Posterior vena cava (tissue), 2 donors: ENCODE measurements at regions not wholly inside any gene's neighbourhood (a gene's known extent, or its start where the extent isn't known, plus 50 kb on each side); places are given as distances from the start of the nearest gene placed in this dataset.
"Not testable (repeated sequence)": the region's sequence is repeated elsewhere in the genome, so short reads cannot be mapped to it uniquely, and the experiment has no call there.

Experiments used
- DNase-seq: peaks from one replicate; pipeline ENCODE4 v3.0.0-alpha.2; 2020; ENCODE audit warnings: low spot score
- intact Hi-C, 2 donors: fragments of 100-400 bp; cut with DNase I; formaldehyde crosslinking; loops; one replicate each; pipeline versions ENCODE4 v1.14.1 to v1.14.2; 2022 to 2023
- donor health status: DM: yes; HTN: yes; CAD: no.
- donor health status: DM: yes; HTN: yes; CAD: no.

GRCh38 chr3:23697416-23697815 is 108.3 kb upstream of the UBE2E1 start:
- intact Hi-C loops = no loop called here
- DNase-seq = no peak

GRCh38 chr3:23698652-23699313 is 107.0 kb upstream of the UBE2E1 start:
- intact Hi-C loops = no loop called here

GRCh38 chr3:23700616-23701015 is 105.1 kb upstream of the UBE2E1 start:
- intact Hi-C loops = no loop called here

More at GRCh38 chr3:23698652-23699313, 107.0 kb upstream of the UBE2E1 start:
- no peak for DNase-seq

GRCh38 chr3:23701716-23702597 is 103.8 kb upstream of the UBE2E1 start:
- intact Hi-C loops = loop anchor here in 1 of 2 donors (2.0 kb wide), 1 partner anchor 49 kb away; no protein-coding TSS in a partner anchor
- DNase-seq = no peak

More at GRCh38 chr3:23700616-23701015, 105.1 kb upstream of the UBE2E1 start:
- DNase-seq = no peak

- intact Hi-C loops = no loop called here
- DNase-seq = no peak
Measured at GRCh38 chr3:23704298-23704697, 101.5 kb upstream of the UBE2E1 start.

- intact Hi-C loops = no loop called here
- DNase-seq = no peak
Measured at GRCh38 chr3:23706111-23706510, 99.6 kb upstream of the UBE2E1 start.

- DNase-seq = no peak
- intact Hi-C loops = no loop called here
Measured at GRCh38 chr3:23709987-23710386, 95.8 kb upstream of the UBE2E1 start.

GRCh38 chr3:23710555-23710954 is 95.2 kb upstream of the UBE2E1 start:
- intact Hi-C loops = no loop called here
- DNase-seq = no peak

- DNase-seq = no peak
- intact Hi-C loops = no loop called here
Measured at GRCh38 chr3:23711916-23712494, 93.8 kb upstream of the UBE2E1 start.

GRCh38 chr3:23712656-23713559 is 92.8 kb upstream of the UBE2E1 start:
- peak; percentile 83 for DNase-seq
- intact Hi-C loops = no loop called here

- DNase-seq = no peak
- intact Hi-C loops = no loop called here
Measured at GRCh38 chr3:23713641-23714040, 92.1 kb upstream of the UBE2E1 start.

GRCh38 chr3:23720059-23720458 is 85.7 kb upstream of the UBE2E1 start:
- intact Hi-C loops = no loop called here
- DNase-seq = no peak

GRCh38 chr3:23720885-23721284 is 84.9 kb upstream of the UBE2E1 start:
- DNase-seq = no peak
- intact Hi-C loops = no loop called here

- no peak for DNase-seq
- intact Hi-C loops = no loop called here
Measured at GRCh38 chr3:23723141-23723540, 82.6 kb upstream of the UBE2E1 start.

GRCh38 chr3:23723930-23724329 is 81.8 kb upstream of the UBE2E1 start:
- intact Hi-C loops = no loop called here

GRCh38 chr3:23726811-23727548 is 78.8 kb upstream of the UBE2E1 start:
- intact Hi-C loops = no loop called here
- no peak for DNase-seq

More at GRCh38 chr3:23723930-23724329, 81.8 kb upstream of the UBE2E1 start:
- DNase-seq = no peak

- intact Hi-C loops = no loop called here
- no peak for DNase-seq
Measured at GRCh38 chr3:23728601-23729117, 77.1 kb upstream of the UBE2E1 start.

- intact Hi-C loops, DNase-seq: not testable (repeated sequence)
Measured at GRCh38 chr3:23729362-23729761, 76.4 kb upstream of the UBE2E1 start.
